UCSD-AML1 (cell line): ENCODE measurements at regions not wholly inside any gene's neighbourhood (a gene's known extent, or its start where the extent isn't known, plus 50 kb on each side); places are given as distances from the start of the nearest gene placed in this dataset.

ENCODE experiments used
- DNase-seq: peaks from one replicate; lab custom pipeline; 2025; ENCODE audit not compliant: unreplicated experiment; lab: John Stamatoyannopoulos, UW

DNA sequence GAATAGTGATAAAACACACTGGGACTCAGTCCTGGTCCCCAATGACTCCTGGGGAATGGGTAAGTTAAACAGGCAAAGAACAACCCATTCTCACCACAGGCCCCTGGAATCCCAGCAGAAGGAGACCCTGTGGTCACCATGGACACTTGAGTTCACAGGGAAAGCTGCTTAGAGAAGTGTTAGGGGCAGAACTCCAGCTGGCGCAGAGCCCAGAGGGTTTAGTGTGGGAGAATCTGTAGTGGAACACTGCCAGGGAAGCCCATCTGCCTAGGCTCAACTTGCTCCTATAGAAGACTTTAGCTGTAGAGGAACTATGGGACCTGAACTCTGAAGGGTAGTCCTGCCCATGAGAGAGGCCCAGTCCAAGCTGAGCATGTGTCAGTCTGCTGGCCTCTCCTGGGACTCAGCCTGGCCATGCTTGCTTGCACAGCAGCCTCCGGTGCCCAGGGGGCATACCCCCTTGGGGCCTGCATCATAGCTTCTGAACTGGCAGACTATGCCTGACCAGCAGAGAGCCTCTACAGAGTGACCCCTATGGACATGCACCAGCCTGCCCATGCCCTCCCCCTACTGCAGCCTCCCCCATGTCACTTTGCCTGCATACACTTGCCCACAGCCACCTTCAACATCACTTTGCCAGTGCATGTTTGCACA is 343.5 kb downstream of the IDS start:
- no peak for DNase-seq

DNA sequence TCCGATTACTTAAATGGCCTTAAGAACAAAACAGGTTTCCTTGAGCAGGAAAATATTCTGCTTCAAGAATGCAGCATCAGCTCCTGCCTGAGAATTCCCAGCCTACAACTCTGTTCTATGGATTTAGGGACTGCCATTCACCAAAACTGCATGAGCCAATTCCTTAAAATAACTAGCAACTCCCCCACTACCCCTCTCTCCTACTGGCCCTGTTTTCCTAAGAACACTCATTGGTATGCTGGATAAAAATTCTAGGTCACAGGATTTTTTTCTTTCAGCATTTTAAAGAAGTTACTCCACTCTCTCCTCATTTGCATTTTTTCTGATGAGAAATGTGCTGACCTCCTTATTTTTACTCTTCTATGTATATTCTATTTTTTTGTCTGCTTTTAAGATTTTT is 347.1 kb downstream of the IDS start:
- DNase-seq = no peak

DNA sequence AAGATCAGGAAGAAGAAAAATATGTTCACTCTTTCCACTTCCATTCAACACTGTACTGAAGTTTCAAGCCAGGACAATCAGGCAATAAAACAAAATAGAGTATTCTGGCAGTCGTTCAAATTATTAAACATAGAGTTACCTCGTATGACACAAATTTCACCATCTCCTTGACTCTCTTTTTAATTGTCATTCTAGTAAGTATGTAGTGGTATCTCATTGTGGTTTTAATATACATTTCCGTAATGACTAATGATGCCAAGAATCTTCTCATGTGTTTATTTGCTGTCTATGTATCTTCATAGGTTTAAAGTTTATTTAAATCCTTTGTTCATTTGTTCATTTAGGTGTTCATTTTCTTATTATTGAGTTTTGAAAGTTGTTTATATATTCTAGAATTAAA is 352.2 kb downstream of the IDS start:
- no peak for DNase-seq

DNA sequence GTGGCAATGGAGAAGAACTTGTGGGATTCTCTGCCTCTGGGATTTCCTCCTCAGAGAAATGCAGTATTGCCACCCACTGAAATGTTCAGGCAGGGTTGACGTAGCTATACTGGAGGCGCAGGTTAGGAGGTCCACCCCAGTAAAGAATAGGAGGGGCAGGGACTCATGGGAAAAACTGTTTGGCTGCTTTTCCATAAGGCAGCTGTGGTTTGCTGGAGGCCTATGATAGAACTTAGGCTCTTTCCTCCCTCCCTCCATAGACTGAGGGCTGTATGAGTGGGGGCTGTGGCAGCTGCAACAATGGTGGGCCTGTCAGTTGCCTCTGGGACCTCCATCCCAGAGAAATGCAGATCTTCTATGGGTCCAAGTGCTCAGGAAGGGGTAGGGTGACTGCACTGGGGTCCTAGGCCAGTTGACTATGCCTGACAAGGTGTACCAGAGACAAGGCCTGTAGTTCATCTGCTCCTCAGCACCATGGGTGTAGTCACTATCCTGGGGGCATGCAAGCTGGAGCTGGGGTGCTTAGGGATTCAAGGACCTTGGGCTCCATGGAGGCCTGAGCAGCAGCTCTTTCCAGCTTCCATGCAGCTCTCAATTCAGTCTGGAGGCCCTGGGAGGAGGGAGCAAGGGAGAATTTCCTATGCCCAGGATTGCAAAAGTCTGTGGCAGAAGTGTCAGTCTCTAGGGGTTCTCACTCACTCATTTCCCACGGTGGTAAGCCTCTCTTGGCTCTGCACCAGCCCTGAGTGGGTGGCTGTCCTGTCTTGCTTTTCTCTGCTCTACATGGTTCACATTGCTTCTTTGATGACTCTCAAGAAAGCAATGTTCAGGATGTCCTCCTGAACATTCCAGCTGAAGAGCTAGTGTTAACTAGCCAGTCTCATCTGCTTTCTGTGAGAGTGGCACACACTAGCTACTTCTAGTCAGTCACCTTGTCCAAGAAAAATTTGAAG is 353.0 kb downstream of the IDS start:
- no peak for DNase-seq

DNA sequence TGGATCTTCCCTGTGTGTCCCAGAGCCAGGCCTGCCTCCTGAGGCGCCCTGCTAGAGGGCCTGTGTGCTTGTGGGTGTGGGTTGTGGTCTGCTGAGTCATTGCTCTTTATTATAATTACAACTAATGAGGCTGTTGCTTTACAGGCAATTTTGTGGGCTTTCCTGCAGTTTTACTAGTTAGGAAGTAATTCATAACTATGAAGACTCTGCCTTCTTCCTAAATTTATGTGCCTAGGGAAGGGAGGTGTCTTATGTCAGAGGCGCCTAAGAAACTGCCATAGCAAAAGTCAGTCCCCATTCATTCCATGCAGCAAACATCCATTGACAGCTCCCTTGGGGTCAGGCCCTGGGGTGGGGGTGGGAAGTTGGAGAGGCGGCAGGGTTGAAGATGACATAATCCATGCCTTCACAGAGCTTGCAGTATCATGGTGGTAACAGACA is 359.2 kb downstream of the IDS start:
- peak; percentile 10 for DNase-seq

DNA sequence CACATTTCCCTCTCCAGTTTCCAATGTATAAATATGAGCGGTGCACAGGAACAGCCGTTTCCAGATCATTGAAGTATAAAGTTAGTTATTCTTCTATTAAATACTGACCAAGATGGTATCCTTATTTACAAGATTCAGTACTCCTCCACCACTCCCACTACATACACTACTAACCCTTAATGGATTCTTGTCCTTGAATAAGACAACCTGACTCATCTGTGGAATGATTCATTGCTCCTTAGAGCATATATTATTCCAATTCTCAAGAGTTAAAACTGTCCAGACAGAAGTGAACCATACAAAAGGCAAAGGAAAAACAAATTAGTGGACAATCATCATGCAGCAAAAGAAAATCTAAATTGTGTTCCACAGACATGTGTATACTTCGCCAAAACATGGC is 373.3 kb downstream of the IDS start:
- DNase-seq = no peak

DNA sequence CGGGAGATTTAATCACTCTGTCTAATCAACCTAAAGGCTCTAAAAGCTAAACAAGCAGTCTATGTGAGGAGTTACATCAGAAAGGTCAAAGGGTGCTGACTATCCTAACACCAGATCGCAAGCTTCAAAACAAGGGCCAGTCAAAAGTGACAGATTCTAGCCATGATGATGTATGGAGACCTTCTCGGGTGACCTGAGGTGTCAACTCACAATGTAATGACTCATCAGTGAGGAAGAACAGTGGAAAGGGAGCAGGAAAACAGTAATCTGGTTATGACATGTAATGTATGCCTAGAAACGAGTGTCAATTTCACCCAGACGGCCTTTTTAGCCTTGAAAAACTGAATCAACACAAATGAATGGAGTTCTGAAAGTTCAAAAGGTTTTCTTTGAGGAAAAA is 375.3 kb downstream of the IDS start:
- DNase-seq = no peak

DNA sequence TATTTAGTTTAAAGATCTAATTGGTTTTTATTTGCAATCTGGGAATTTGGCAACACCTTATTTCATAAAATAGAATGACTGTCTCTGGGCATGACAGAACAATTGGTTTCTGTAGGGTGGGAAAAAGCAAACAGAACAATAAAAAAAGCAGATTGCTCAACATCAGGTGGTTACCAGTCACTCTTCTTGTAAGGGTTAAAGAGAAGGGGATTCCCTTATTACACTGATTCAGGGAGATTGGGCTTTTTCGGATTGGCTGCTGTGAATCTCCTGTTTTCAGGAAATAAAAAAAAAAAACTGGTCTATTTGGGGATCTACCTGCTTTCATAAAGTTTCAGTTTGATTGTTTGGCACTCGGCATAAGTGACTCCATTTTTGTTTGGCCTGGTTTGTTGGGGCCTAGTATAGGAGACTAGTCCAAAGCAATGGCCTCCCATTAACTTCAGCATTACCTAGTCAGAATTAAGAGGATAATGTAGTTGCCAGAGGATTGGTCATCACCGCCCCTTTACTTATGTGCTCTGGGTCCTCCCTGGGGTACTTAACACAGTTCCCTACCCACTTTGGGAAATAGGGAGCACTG is 380.5 kb downstream of the IDS start:
- DNase-seq = no peak

DNA sequence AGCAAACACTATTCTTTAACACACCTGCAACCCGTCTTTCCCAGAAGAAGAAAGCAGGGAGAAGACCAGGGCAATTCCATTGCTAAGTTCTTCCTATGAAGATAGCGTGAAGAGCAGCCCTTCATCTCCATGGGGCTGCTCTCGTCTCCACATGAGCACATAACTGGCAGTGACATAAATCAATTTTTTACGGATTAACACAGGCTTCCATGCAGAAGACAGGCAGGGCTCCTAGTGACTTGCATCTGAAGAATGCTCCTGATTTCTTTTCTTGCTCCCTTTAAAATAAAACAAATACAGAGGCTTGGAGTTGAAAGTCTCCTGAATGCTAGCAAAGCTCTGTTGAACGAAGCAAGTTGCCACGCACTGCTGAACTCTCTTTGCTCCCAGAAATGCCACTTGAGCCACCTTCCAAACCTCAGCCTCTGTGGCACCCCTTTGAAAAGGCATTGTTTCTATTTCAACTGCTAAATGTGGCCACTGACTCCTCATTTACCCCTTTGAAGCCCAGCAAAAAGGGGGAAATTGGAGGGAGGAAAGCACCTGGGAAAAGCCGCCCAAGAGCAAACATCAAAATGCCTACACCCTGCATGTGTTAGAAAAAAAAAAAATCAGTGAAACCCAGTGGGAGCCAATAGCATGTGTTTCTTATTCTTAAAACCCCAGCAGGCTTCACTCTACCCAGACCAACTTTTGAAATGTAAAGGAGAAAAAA is 383.7 kb downstream of the IDS start:
- DNase-seq = no peak

DNA sequence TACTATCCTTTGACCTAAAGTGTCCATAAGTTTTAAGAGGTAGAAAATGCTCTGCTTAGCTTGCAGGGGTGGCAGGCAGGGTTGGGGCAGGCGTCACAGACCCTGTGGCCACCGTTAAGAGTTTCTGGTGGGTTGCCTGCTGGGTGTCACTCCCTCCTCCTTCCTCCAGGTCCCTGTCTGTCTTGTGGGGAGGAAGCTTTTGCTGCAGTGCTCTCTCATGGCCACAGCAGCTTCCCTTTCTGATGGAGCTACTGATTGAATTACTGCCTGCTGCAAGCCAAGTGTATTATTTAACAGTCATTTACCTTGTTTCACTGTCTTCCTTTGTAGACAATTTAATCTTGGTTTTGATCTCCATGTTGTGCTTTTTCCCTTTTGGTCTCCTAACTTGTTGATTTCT is 384.6 kb downstream of the IDS start:
- no peak for DNase-seq

DNA sequence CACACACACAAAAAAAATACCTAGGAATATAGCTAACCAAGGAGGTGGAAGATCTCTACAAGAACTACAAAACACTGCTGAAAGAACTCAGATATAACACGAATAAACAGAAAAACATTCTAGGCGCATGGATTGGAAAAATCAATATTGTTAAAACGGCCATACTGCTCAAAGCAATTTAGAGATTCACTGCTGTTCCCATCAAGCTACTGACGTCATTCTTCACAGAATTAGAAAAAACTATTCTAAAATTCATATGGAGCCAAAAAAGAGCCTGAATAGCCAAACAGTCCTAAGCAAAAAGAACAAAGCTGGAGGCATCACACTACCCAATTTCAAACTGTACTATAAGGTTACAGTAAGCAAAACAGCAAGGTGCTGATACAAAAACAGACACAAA is 390.2 kb downstream of the IDS start:
- DNase-seq = no peak

DNA sequence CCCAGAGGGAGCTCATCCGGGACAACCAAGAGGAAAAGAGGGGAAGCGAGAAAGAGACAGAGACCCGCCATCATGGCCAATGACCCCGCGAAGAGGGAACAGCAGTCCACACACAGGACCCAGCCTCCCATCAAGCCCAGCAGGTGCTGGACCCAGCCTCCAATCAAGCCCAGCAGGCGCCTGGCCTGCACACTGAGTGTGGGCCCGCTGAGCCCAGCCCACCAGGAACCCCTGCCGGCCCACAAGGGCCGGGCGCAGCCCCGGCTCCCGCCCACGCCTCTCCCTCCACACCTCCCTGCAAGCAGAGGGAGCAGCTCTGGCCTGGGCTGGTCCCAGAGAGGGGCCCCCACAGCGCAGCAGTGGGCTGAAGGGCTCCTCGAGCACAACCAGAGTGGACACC is 391.1 kb downstream of the IDS start:
- no peak for DNase-seq

DNA sequence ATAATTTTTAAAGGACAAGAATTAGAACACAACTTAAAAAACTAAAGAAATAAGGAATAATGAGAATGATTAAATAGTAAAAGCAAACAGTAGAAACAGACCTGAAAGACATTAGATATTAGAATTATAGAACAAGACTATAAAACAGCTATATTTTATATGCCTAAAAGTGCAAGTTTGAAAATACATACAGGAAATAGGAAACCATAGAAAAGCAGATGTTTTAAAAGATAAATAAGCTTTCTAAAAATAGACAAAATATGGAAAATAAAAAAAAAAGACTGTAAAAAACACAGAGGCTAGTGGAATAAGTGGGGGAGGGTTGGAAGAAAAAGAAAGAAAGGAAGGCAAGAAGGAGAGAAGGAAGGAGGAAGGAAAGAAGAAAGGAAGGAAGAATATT is 407.3 kb downstream of the IDS start:
- no peak for DNase-seq

DNA sequence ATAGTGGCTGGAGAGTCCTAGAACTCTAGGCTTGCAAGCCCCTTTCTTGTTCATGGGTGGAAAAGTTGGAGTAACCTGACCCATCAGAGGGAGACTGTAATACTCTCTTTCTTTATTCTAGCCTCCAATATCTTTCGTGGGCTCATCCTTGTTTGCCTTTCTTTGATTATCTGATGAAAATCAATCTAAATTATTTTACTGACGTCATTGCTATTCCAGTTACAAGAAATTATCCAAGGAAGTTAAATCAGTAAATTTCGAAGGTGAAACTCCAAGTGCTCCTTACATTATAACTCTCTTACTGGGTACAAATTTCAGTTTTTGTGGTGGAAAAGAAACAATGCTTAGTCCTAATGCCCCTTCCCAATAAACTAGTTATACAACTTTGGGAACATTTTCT is 412.9 kb downstream of the IDS start:
- no peak for DNase-seq

DNA sequence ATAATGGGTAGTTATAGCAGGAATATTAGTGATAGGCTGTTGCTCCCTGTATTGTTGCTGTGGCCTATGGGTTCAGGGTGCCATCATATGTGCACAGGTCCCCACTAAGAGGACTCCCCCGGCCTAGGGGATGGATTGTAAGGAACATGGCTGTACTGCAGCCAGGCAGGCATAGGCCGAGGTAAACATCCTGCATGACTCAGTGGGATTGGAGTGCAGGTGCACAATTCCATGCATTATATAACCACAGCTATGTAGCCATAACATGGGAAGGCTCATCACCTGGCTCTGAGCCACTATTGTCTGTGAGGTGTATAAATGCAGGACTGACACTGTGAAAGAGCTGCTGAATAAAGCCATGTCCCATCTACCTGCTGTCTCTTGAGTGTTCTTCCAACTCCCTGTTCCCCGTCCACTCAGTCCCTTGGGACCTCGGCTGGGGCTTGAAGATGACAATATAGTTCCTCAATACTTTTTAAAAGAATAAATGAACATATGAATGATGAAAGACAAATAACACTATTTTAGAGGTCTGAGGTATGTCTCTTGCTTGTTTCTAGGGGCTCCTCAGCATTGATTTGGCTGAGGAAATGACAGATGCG is 425.2 kb downstream of the IDS start:
- no peak for DNase-seq

DNA sequence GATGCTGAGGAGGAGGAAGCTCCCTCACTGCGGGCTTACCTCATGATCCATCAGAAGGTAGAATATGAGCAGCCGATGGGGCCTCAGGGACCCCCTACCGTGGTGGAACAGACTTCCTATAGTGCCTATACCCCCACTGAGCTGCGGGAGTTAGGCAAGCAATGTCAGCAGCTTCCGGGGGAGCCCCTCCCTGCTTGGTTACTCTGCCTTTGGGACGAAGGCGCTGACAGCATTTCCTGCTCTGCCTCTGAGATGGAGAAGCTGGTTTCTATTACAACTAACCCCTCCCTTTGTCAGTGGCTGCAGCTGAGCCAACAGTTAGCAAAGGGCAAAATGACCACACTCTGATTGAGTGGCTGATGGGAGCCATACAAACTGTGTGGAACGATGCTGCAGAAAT is 430.7 kb downstream of the IDS start:
- peak; percentile 53 for DNase-seq

DNA sequence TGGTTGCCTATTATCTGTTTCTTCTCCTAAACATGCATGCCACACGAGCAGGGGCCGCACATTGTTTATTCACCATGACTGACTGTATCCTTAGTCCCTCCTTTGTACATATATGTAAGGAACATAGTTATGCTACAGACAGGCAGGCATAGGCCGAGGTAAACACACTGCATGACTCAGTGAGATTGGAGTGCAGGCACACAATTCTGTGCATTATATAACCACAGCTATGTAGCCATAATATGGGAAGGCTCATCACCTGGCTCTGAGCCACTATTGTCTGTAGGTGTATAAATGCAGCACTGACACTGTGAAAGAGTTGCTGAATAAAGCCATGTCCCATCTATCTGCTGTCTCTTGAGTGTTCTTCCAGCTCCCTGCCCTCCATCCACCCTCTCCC is 431.6 kb downstream of the IDS start:
- no peak for DNase-seq

DNA sequence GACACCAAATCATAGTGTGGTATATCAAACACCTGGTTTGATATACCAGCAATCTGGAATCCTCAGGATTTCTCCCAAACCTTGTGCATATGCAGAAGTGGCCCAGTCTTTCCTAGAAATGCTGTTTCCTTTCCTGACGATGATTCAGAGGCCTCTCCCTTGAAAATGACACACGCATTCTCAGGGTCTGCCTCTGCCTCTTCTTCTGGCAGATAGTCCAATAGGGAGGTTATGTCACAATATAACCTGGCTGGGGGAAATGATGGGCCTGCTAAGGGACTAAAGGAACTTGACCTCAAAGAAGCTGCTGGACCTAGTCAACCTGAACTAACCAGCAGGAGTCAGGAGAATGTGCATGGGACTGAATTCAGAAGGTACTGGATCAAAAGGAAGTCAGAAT is 435.2 kb downstream of the IDS start:
- no peak for DNase-seq

DNA sequence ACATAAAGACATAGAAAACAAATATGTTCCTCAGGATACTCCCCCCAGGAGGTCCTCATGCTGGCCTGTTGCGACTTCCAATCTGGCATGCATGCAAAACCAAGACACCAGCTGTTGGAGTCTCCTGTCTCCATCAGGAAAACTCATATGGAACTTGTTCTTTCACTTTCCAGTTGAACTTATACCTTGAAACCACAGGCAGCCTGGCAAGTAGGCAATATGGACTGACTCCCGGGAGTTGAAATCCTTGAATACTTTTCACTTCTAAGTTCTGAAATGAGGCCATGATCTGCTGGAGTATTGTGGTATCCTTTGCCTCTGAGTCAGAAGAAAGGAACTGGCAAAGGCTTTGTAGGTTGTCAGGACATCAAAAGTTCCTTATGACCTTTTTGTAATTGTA is 444.2 kb downstream of the IDS start:
- DNase-seq = no peak
